Stimulated activated CD4-positive, alpha-beta T cell treated with anti-CD3 and anti-CD28 coated beads, Interleukin-12 subunit alpha, Interleukin-12 subunit beta, amount 100 ng/mL, for 24 hours (primary cell): ENCODE measurements at regions not wholly inside any gene's neighbourhood (a gene's known extent, or its start where the extent isn't known, plus 50 kb on each side); places are given as distances from the start of the nearest gene placed in this dataset.
A peak's percentile ranks its signal among the peaks of the same experiment; 100 is the strongest.

ENCODE experiments used
- DNase-seq, 2 experiments: peaks; one replicate each; pipeline ENCODE4 v3.0.0-alpha.2; 2020; ENCODE audit warnings: low read depth in 2 of 2

GRCh38 chr5:2151301-2151888 lies 268.7 kb upstream of the IRX4 start:
- DNase-seq, result peak in 1 of 2 experiments; percentile 14

GRCh38 chr5:2149195-2149539 lies 266.4 kb upstream of the IRX4 start:
- no peak for DNase-seq

GRCh38 chr5:2148312-2149194 lies 265.8 kb upstream of the IRX4 start:
- DNase-seq, result no peak

- DNase-seq, result no peak
Observed at GRCh38 chr5:2147504-2148311, 265.0 kb upstream of the IRX4 start.

- DNase-seq, result no peak
Observed at GRCh38 chr5:2143646-2144353, 261.1 kb upstream of the IRX4 start.

- DNase-seq, result no peak
Observed at GRCh38 chr5:2143088-2143487, 260.4 kb upstream of the IRX4 start.

GRCh38 chr5:2142456-2142954 lies 259.8 kb upstream of the IRX4 start:
- DNase-seq, result no peak

GRCh38 chr5:2141254-2142000 lies 258.7 kb upstream of the IRX4 start:
- DNase-seq, result no peak

- DNase-seq, result no peak
Observed at GRCh38 chr5:2140501-2141175, 257.9 kb upstream of the IRX4 start.

- DNase-seq, result no peak
Observed at GRCh38 chr5:2139478-2139877, 256.8 kb upstream of the IRX4 start.

GRCh38 chr5:2138896-2139295 lies 256.2 kb upstream of the IRX4 start:
- DNase-seq, result no peak

- no peak for DNase-seq
Observed at GRCh38 chr5:2137444-2138050, 254.8 kb upstream of the IRX4 start.

GRCh38 chr5:2136728-2137333 lies 254.1 kb upstream of the IRX4 start:
- DNase-seq, result no peak

GRCh38 chr5:2135833-2136232 lies 253.1 kb upstream of the IRX4 start:
- no peak for DNase-seq

GRCh38 chr5:2135354-2135753 lies 252.6 kb upstream of the IRX4 start:
- no peak for DNase-seq

GRCh38 chr5:2134543-2135292 lies 252.0 kb upstream of the IRX4 start:
- DNase-seq, result no peak

GRCh38 chr5:2133936-2134335 lies 251.2 kb upstream of the IRX4 start:
- no peak for DNase-seq

GRCh38 chr5:2133080-2133479 lies 250.4 kb upstream of the IRX4 start:
- no peak for DNase-seq

- no peak for DNase-seq
Observed at GRCh38 chr5:2132497-2132847, 249.7 kb upstream of the IRX4 start.
